H9 (cell line): ENCODE measurements at regions not wholly inside any gene's neighbourhood (a gene's known extent, or its start where the extent isn't known, plus 50 kb on each side); places are given as distances from the start of the nearest gene placed in this dataset.
A peak's percentile ranks its signal among the peaks of the same experiment; 100 is the strongest.

Experiments used
- DNase-seq: peaks from one replicate; pipeline ENCODE4 v3.0.0-alpha.2; 2017
- H2AFZ ChIP-seq: one replicate; pipeline ENCODE4 v1.6.1; 2013; ENCODE audit warnings: mild to moderate bottlenecking, low read length, control low read depth, moderate library complexity
- H2AK5ac ChIP-seq: 2 replicates; pipeline ENCODE4 v1.6.1; 2013; ENCODE audit warnings: low read length, control low read depth, mixed read lengths; ENCODE audit not compliant: insufficient read length
- H2BK120ac ChIP-seq: one replicate; pipeline ENCODE4 v1.6.1; 2013; ENCODE audit warnings: low read depth, mild to moderate bottlenecking, low read length, control low read depth, inconsistent platforms; ENCODE audit not compliant: poor library complexity, severe bottlenecking
- H2BK12ac ChIP-seq: 2 replicates; pipeline ENCODE4 v1.6.1; 2013; ENCODE audit warnings: low read length, control low read depth, mixed read lengths, low read depth; ENCODE audit not compliant: insufficient read length
- H2BK15ac ChIP-seq: 2 replicates; pipeline ENCODE4 v1.6.1; 2013; ENCODE audit warnings: low read depth, low read length, control low read depth
- H2BK20ac ChIP-seq: one replicate; pipeline ENCODE4 v1.6.1; 2013; ENCODE audit warnings: low read depth, mild to moderate bottlenecking, low read length, control low read depth, inconsistent platforms; ENCODE audit not compliant: poor library complexity, severe bottlenecking
- H2BK5ac ChIP-seq: 2 replicates; pipeline ENCODE4 v1.6.1; 2013; ENCODE audit warnings: low read length, control low read depth, mixed read lengths; ENCODE audit not compliant: insufficient read length
- H3K14ac ChIP-seq: 2 replicates; pipeline ENCODE4 v1.6.1; 2013; ENCODE audit warnings: low read length, control low read depth; ENCODE audit not compliant: insufficient read depth
- H3K18ac ChIP-seq: 2 replicates; pipeline ENCODE4 v1.6.1; 2013; ENCODE audit warnings: low read depth, mild to moderate bottlenecking, mixed read lengths, low read length, control low read depth; ENCODE audit not compliant: insufficient read length
- H3K23ac ChIP-seq: 2 replicates; pipeline ENCODE4 v1.6.1; 2013; ENCODE audit warnings: low read length, control low read depth, mixed read lengths, low read depth; ENCODE audit not compliant: insufficient read length
- H3K23me2 ChIP-seq: 2 replicates; pipeline ENCODE4 v1.6.1; 2013; ENCODE audit warnings: low read depth, mild to moderate bottlenecking, mixed read lengths, low read length, control low read depth; ENCODE audit not compliant: insufficient read length, poor library complexity, severe bottlenecking
- H3K27ac ChIP-seq: 2 replicates; pipeline ENCODE4 v1.5.1; 2013; ENCODE audit warnings: low read length, control low read depth, mixed read lengths, low read depth; ENCODE audit not compliant: insufficient read length
- H3K27me3 ChIP-seq: 2 replicates; pipeline ENCODE4 v1.6.1; 2013; ENCODE audit warnings: low read length, control low read depth, inconsistent platforms; ENCODE audit not compliant: insufficient read depth
- H3K4ac ChIP-seq: 2 replicates; pipeline ENCODE4 v1.6.1; 2013; ENCODE audit warnings: low read depth, mild to moderate bottlenecking, control low read depth, inconsistent platforms, low read length, moderate library complexity
- H3K4me1 ChIP-seq: 2 replicates; pipeline ENCODE4 v1.6.1; 2013; ENCODE audit warnings: low read length, control low read depth, inconsistent platforms; ENCODE audit not compliant: insufficient read depth
- H3K4me2 ChIP-seq: 2 replicates; pipeline ENCODE4 v1.6.1; 2013; ENCODE audit warnings: low read length, control low read depth, mixed read lengths; ENCODE audit not compliant: insufficient read length, insufficient read depth
- H3K56ac ChIP-seq: 2 replicates; pipeline ENCODE4 v1.6.1; 2013; ENCODE audit warnings: low read depth, mild to moderate bottlenecking, mixed read lengths, low read length, control low read depth; ENCODE audit not compliant: insufficient read length
- H3K79me1 ChIP-seq: 2 replicates; pipeline ENCODE4 v1.6.1; 2013; ENCODE audit warnings: low read depth, mild to moderate bottlenecking, moderate library complexity, low read length, control low read depth, inconsistent platforms; ENCODE audit not compliant: insufficient read depth, poor library complexity, severe bottlenecking
- H3K79me2 ChIP-seq: 2 replicates; pipeline ENCODE4 v1.6.1; 2013; ENCODE audit warnings: low read length, control low read depth, inconsistent platforms; ENCODE audit not compliant: insufficient read depth
- H3K9ac ChIP-seq: 2 replicates; pipeline ENCODE4 v1.6.1; 2013; ENCODE audit warnings: low read length, control low read depth, mixed read lengths; ENCODE audit not compliant: insufficient read length; ENCODE audit errors: extremely low read depth
- H3K9me3 ChIP-seq: one replicate; pipeline ENCODE4 v1.6.1; 2013; ENCODE audit warnings: low read depth, low read length, inconsistent platforms; ENCODE audit not compliant: control insufficient read depth
- H3T11ph ChIP-seq: one replicate; pipeline ENCODE4 v1.6.1; 2013; ENCODE audit warnings: mild to moderate bottlenecking, low read length, control low read depth, inconsistent platforms
- H4K20me1 ChIP-seq: one replicate; pipeline ENCODE4 v1.6.1; 2013; ENCODE audit not compliant: control insufficient read depth, insufficient read length, insufficient read depth
- H4K5ac ChIP-seq: 2 replicates; pipeline ENCODE4 v1.6.1; 2013; ENCODE audit warnings: low read depth, mild to moderate bottlenecking, mixed read lengths, low read length, control low read depth; ENCODE audit not compliant: insufficient read length
- H4K8ac ChIP-seq: replicated peaks from 2 replicates; pipeline ENCODE4 v1.6.1; 2013; ENCODE audit warnings: low read length, control low read depth, mixed read lengths, low read depth; ENCODE audit not compliant: insufficient read length
- H4K91ac ChIP-seq: 2 replicates; pipeline ENCODE4 v1.6.1; 2013; ENCODE audit warnings: low read depth, mild to moderate bottlenecking, moderate library complexity, mixed read lengths, low read length, control low read depth; ENCODE audit not compliant: insufficient read length
- H3K27ac Mint-ChIP-seq, 3 experiments: 2 replicates in 2 of 3; 3 replicates in 1 of 3; pipeline ENCODE4 v1.8.0; 2020 to 2021; ENCODE audit warnings: mixed read lengths in 3 of 3, mild to moderate bottlenecking in 1 of 3, moderate library complexity in 1 of 3
- H3K27me3 Mint-ChIP-seq: 2 replicates; pipeline ENCODE4 v1.8.0; 2021; ENCODE audit warnings: low read depth, mild to moderate bottlenecking, moderate library complexity, mixed read lengths
- H3K36me3 Mint-ChIP-seq, 3 experiments: 2 replicates in 2 of 3; 3 replicates in 1 of 3; pipeline ENCODE4 v1.8.0; 2020 to 2021; ENCODE audit warnings: low read depth in 3 of 3, mixed read lengths in 3 of 3; ENCODE audit not compliant: insufficient read depth in 1 of 3
- H3K4me1 Mint-ChIP-seq, 2 experiments: 2 replicates each; pipeline ENCODE4 v1.8.0; 2020; ENCODE audit warnings: mixed read lengths in 2 of 2
- H3K4me3 Mint-ChIP-seq, 2 experiments: 2 replicates in 1 of 2; 3 replicates in 1 of 2; pipeline ENCODE4 v1.8.0; 2020 to 2021; ENCODE audit warnings: mild to moderate bottlenecking in 2 of 2, mixed read lengths in 2 of 2, moderate library complexity in 1 of 2
- H3K9me3 Mint-ChIP-seq, 2 experiments: 2 replicates in 1 of 2; 3 replicates in 1 of 2; pipeline ENCODE4 v1.8.0; 2020; ENCODE audit warnings: mild to moderate bottlenecking in 2 of 2, mixed read lengths in 2 of 2, moderate library complexity in 1 of 2
- CTCF ChIP-seq: fragments of 200-600 bp; sonication (generic); conservative IDR thresholded peaks from 3 replicates; pipeline ENCODE4 v1.8.0; 2021; ENCODE audit warnings: antibody characterized with exemption, mild to moderate bottlenecking
- WGBS: extraction: QIAGEN DNeasy Blood & Tissue Kit; methylation state at CpG from one replicate; pipeline ENCODE4 v1.1.7; 2013; ENCODE audit warnings: missing lambda C conversion rate, low lambda C conversion rate, mixed read lengths; ENCODE audit not compliant: insufficient read length; ENCODE audit errors: extremely low coverage; 5-methylcytosine and 5-hydroxymethylcytosine counted together

GRCh38 chr7:63030061-63030460 is 968.6 kb upstream of the ZNF722 start:
- Histone ChIP-seq H2AFZ (no peak overlapping the region), H3K18ac (no peak overlapping the region), H2BK20ac (no peak overlapping the region), H2BK5ac (no peak overlapping the region), H4K5ac (no peak overlapping the region), H4K20me1 (no peaks in the 10 kb centered on the region), H3K9ac (no peak overlapping the region), H2BK120ac (no peak overlapping the region), H3K79me1 (no peaks in the 10 kb centered on the region), H3K4me1 (no peaks in the 10 kb centered on the region), H3K9me3 (peaks cover 96% of the 10 kb centered on the region), H4K8ac (no peak overlapping the region), H2AK5ac (no peak overlapping the region), H3K23me2 (no peaks in the 10 kb centered on the region), H3K27me3 (no peaks in the 10 kb centered on the region), H2BK15ac (no peak overlapping the region), H3K27ac (no peak overlapping the region), H3K14ac (no peak overlapping the region), H3T11ph (no peak overlapping the region), H3K56ac (no peak overlapping the region), H4K91ac (no peak overlapping the region), H3K4ac (no peak overlapping the region), H3K23ac (no peak overlapping the region), H3K4me2 (no peak overlapping the region), H3K79me2 (no peaks in the 10 kb centered on the region), H2BK12ac (no peak overlapping the region)
- H3K4me1 Mint-ChIP-seq, result no peaks in the 10 kb centered on the region
- H3K9me3 Mint-ChIP-seq, result peaks cover 0 to 3% of the 10 kb centered on the region in 2 experiments; a peak in 4 of 5 replicates
- H3K27me3 Mint-ChIP-seq, result peaks cover 8% of the 10 kb centered on the region
- no peak overlapping the region for H3K4me3 Mint-ChIP-seq
- H3K27ac Mint-ChIP-seq, result no peak overlapping the region
- no peak for TF ChIP-seq CTCF
- H3K36me3 Mint-ChIP-seq, result peaks cover 27 to 54% (median 42%) of the 10 kb centered on the region in 3 experiments
- DNase-seq, result peak; percentile 8
- no CpG with 5 or more reads among the region's 13 CpGs for WGBS
